ENCODE measurements at regions not wholly inside any gene's neighbourhood (a gene's known extent, or its start where the extent isn't known, plus 50 kb on each side); places are given as distances from the start of the nearest gene placed in this dataset.

- TF ChIP-seq, protein P1, sequence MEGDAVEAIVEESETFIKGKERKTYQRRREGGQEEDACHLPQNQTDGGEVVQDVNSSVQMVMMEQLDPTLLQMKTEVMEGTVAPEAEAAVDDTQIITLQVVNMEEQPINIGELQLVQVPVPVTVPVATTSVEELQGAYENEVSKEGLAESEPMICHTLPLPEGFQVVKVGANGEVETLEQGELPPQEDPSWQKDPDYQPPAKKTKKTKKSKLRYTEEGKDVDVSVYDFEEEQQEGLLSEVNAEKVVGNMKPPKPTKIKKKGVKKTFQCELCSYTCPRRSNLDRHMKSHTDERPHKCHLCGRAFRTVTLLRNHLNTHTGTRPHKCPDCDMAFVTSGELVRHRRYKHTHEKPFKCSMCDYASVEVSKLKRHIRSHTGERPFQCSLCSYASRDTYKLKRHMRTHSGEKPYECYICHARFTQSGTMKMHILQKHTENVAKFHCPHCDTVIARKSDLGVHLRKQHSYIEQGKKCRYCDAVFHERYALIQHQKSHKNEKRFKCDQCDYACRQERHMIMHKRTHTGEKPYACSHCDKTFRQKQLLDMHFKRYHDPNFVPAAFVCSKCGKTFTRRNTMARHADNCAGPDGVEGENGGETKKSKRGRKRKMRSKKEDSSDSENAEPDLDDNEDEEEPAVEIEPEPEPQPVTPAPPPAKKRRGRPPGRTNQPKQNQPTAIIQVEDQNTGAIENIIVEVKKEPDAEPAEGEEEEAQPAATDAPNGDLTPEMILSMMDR (IDR thresholded peaks at IDR 0.05) = no peak
- H3K27ac ChIP-seq = no peak overlapping the region
- no peaks in the 10 kb centered on the region for H3K4me1 ChIP-seq
- H3K9me3 ChIP-seq = no peaks in the 10 kb centered on the region
- 2 to 30% methylated on average over 19 of the region's 19 CpGs for WGBS, 2 donors
- H3K4me3 ChIP-seq = peak overlapping the region in 1 of 4 donors; percentile 19
- intact Hi-C loops (cut with DNase I) = loop anchor here in 1 of 3 donors (10.0 kb wide), 1 partner anchor 666 kb away; no protein-coding TSS in a partner anchor
- no peak for FAIRE-seq
- H3K36me3 ChIP-seq = no peaks in the 10 kb centered on the region
- H3K27me3 ChIP-seq = peaks cover 0 to 9% (median 0%) of the 10 kb centered on the region in 4 donors
- ATAC-seq = peak; percentile 74 to 91 (median 81)
- peak in 5 of 6 donors; percentile 29 to 71 (median 34) for DNase-seq
These were observed 578.7 kb downstream of the BCOR start for GRCh38 chrX:39519030-39519488.

GRCh38 chrX:39519566-39520301 is 578.0 kb downstream of the BCOR start:
- DNase-seq (no peak), FAIRE-seq (no peak), ATAC-seq (peak in 1 of 4 donors; percentile 9)
- Histone ChIP-seq H3K36me3 (no peaks in the 10 kb centered on the region), H3K27me3 (peaks cover 0 to 9% (median 0%) of the 10 kb centered on the region in 4 donors), H3K27ac (no peak overlapping the region), H3K4me3 (no peak overlapping the region), H3K9me3 (no peaks in the 10 kb centered on the region), H3K4me1 (no peaks in the 10 kb centered on the region)
- TF ChIP-seq, protein P1 (IDR thresholded peaks at IDR 0.05) = no peak
- intact Hi-C loops (cut with DNase I) = loop anchor here in 1 of 3 donors (10.0 kb wide), 1 partner anchor 665 kb away; no protein-coding TSS in a partner anchor
- 32 to 40% methylated on average over 14 of the region's 14 CpGs for WGBS, 2 donors

DNA sequence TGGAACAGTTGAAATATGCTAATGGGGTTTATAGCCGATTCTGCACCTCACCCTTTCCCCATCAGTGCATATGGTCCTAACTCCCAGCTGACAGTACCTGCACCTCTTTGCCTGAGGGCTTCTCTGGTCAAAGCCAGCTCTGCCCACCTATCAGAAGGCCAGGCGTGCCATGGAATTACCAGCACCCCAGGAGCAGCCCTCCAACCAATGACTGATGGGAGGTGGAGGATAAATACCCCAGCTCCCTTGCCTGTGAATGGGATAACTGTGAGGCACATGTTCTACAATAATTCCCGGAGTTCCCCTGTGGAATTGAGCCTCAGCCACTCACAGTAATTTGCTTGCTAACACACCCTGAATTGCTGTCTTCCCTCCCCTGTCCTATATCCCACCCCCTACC is 572.0 kb downstream of the BCOR start:
- TF ChIP-seq, protein P1 (IDR thresholded peaks at IDR 0.05) = no peak
- Histone ChIP-seq H3K27me3 (peaks cover 0 to 5% (median 0%) of the 10 kb centered on the region in 4 donors), H3K9me3 (no peaks in the 10 kb centered on the region), H3K4me1 (no peaks in the 10 kb centered on the region), H3K27ac (no peak overlapping the region), H3K36me3 (no peaks in the 10 kb centered on the region), H3K4me3 (no peak overlapping the region)
- DNase-seq (no peak), ATAC-seq (no peak), FAIRE-seq (no peak)
- WGBS, 2 donors = 64 to 89% methylated on average over 3 of the region's 3 CpGs
- intact Hi-C loops (cut with DNase I) = no loop called here

DNA sequence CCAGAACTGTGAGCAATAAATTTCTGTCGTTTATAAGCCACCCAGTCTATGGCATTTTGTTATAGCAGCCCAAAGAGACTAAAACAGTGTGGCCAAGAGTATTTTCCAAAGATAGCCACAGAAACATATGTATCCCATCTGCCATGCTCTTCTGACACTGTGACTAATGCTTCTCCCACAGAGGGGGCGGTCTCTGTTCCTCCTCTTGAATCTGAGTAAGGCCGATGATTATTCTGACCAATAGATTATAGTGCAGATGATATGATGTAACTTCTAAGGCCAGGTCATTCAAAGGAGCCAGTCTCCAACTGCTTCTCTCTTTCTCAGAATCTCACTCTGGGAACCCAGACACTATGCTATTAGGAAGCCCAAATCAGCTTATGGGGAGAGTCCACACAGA is 570.7 kb downstream of the BCOR start:
- Histone ChIP-seq H3K4me1 (no peaks in the 10 kb centered on the region), H3K27me3 (no peaks in the 10 kb centered on the region), H3K36me3 (no peaks in the 10 kb centered on the region), H3K27ac (no peak overlapping the region), H3K9me3 (no peaks in the 10 kb centered on the region), H3K4me3 (no peak overlapping the region)
- intact Hi-C loops (cut with DNase I) = no loop called here
- ATAC-seq = no peak
- FAIRE-seq = no peak
- TF ChIP-seq, protein P1 (IDR thresholded peaks at IDR 0.05) = no peak
- DNase-seq = no peak
- WGBS, 2 donors = 64 to 84% methylated on average over 3 of the region's 3 CpGs
